ENCODE measurements at regions not wholly inside any gene's neighbourhood (a gene's known extent, or its start where the extent isn't known, plus 50 kb on each side); places are given as distances from the start of the nearest gene placed in this dataset.

DNA sequence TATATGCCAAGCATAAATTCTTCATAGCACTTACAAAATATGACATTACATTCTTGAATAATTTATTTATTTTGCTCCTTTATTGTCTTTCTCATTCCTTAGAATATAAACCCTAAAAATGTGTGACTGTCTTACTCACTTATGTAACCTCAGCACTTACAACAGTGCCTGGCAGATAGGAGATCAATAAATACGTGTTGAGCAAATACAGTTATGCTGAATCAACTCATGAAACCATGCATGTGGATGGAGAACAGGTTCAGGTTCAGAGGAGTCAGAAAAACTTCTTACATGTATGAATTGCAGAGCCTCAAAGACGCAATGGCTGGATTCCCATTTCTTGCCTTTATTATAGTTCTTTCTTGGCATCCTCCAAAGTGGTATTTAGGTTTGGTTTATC, 659.4 kb upstream of the CHAC2 start:
- DNase-seq (ENCODE audit: low read depth) = no peak

DNA sequence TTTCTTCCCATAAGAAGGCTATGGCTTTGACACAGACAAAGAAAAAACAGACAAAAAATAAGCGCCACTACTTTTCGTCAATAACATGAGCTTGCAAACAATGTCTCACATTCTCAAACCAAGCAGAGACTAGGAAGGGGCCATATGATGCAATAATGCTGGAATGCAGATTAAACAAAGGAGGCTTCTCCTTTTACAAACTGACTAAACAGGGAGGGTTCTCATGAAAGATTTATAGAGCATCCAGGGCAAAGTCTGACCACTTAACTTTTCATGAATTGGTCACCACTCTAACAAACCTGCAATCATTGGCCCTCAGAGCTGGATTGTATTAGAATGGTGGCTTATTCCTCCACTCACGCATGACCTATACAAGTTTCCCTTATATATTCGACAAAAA, 663.3 kb upstream of the CHAC2 start:
- peak; percentile 44 for DNase-seq (ENCODE audit: low read depth)

DNA sequence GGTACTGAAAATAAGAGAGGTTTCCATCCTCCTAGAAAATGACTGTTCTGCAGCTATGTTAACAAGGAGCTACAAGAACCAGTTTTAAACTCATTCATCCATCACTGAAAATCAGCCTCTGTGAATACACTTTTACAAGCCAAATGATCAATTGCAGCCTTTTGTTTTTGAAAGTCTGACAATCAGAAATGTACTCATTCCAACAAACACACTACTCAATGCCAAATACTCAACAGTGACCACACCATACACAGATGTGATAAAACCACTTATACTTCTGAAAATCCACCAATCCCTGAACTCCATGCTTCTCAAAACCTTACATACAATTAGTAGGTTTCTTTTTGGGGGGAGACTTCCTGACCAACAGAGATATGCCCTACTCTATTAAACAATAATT, 663.9 kb upstream of the CHAC2 start:
- no peak for DNase-seq (ENCODE audit: low read depth)

DNA sequence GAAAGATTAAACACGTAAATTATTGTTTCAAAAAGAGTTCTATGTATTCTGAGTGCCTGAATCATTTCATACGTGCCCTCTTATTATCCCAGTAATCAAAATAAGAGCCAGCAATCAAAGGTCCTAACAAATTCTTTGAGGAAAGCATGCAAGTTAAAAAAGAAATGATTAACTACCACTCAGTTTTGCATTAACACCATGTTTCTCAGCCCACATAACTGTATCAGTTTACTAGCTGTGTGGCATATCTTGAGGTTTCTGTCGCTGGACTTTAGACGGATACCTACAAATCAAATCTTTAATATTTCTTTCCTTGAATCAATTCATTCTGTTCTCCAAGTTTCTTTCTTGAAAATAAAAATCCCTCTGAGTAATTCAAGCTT, 668.9 kb upstream of the CHAC2 start:
- no peak for DNase-seq (ENCODE audit: low read depth)

DNA sequence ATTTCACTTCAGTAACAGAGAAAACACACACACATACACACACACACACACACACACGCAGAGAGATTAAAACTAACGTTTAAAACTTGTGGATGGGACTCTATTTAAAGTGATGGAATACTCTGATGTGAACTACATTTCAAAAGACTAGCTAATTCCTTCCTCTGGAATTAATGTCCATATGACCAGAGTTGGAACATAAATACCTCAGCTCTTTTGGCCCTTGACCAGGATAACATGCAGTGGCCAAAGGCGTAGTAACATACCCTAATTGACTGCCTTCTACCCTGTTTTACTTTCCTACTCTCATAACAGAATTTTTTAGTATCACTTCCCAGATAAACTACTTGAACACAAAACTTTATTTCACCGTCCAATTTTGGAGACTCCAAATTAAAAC, 671.3 kb upstream of the CHAC2 start:
- DNase-seq (ENCODE audit: low read depth) = no peak

DNA sequence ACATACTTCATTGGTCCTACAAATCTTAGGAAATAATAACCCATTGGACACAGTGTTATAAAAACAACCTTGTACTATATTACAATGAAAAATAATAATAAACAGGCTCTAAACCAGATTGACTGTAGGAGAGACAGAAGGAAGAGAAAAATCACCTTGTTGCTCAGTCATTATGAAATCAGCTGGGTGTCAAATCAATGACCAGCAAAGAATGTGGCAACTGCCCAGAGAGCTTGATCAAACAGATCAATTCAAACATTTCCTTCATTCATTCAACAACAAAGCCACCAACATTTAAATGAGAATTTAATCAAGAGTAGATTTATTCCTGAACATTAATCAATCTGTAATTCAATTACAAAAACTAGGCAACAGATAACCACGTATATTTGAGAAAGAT, 671.9 kb upstream of the CHAC2 start:
- DNase-seq (ENCODE audit: low read depth) = no peak

- DNase-seq (ENCODE audit: low read depth) = no peak
Observed at GRCh38 chr2:53095227-53095626, 672.4 kb upstream of the CHAC2 start.

GRCh38 chr2:53093355-53093754, 674.2 kb upstream of the CHAC2 start:
- DNase-seq (ENCODE audit: low read depth) = no peak

DNA sequence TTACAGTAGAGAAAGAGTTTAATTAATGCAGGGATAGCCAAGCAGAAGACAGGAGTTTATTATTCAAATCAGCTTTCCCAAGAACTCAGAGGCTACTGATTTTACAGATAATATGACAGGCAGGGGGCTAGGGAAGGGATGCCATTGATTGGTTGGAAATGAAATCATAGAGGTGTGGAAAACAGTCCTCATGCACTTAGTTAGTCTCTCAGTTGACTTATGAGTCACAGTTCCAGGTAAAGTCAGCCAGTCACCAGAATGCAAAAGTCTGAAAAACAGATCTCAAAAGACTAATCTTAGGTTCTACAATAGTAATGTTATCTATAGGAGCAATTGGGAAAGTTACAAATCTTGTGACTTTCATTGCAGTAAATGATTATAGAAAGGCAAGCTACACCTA, 676.4 kb upstream of the CHAC2 start:
- DNase-seq (ENCODE audit: low read depth) = no peak

DNA sequence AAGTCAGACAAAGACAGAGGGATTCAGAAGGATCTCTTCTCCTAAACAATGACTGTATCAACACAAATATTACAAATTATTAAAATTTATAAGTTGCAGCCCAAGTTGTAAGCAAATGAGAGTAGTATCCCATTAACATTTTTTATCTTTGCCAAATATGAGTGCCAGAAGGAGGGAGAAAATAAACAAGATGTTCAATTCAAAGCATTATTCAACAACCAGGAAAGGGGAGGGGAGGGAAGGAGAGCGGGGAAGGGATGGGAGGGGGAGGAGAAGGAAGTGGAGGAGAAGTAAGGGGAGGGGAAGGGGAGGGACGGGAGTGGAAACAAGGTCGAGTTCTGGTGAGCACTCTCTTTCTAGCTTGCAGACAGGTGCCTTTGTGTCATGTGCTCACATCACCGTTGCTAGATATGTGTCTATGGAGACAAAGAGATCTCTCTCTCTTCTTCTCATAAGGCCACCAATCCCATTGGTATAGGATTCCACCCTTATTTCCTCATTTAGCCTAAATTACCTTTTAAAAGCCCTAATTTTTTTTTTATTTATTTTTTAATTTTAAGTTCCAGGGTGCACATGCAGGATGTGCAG, 679.6 kb upstream of the CHAC2 start:
- no peak for DNase-seq (ENCODE audit: low read depth)

DNA sequence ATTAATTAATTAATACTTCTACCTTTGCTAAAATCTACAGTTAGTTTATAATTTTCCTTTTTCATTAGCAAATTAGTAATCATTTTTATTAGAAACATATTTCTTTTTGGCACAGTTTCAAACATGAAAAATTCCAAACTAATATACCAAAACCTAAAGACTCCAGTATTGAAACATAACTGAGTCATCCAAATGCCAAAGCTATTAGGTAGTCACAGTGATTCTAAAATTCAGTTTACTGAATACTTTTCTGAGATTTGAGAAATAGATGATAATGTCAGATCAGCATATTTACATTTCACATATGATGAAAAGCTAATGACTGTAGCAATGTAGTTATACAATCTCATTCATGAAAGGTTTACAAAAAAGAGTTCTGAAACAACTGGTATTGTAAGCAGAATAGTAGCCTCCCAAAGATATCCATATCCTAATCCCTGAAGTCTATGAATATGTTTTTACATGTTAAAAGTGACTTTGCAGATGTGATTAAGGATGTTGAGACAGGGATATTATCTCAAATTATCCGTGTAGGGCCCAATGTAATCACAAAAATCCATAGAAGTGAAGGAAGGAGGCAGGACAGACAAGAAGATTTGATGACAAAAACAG, 680.2 kb upstream of the CHAC2 start:
- peak; percentile 38 for DNase-seq (ENCODE audit: low read depth)

DNA sequence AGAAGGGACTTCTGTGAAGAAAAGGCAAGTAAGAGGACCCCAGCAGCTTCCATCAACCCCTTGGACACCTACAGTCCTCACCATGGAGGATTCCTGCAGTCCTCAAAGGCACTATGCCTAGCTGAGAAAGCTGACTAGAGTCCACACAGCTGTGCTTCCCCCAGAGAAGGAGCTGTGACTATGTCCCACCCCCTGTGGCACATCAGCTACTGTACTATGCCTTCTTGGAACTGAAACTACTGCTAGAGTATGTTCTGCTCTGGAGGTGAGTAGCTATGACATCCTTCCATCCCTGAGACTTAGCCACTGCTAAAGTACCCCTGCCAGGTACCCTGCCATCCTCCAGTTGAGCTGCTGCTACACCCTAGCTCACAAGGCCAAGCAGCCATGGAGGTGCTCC, 690.2 kb upstream of the CHAC2 start:
- DNase-seq (ENCODE audit: low read depth) = no peak

- DNase-seq (ENCODE audit: low read depth) = no peak
Observed at GRCh38 chr2:53075760-53076159, 691.8 kb upstream of the CHAC2 start.

DNA sequence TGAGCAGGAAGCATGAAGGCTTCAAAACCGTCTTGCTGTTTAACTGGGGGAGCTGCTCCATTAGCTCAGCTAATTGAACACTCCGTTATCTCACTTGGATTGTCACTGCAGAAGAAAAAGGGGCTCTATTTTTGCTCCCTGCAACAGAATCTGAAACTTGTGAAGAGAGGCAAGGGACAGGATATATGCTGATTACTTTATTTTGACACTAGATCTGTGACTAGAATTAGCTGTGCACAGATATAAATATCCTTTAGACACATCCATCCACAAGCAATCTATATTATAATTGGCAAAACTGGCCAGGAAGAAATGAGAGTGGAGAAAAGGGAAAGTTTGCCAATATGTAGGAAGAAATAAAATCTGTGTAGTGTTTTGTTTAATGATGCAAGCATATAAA, 700.1 kb upstream of the CHAC2 start:
- no peak for DNase-seq (ENCODE audit: low read depth)

GRCh38 chr2:53067056-53067455, 700.5 kb upstream of the CHAC2 start:
- no peak for DNase-seq (ENCODE audit: low read depth)

DNA sequence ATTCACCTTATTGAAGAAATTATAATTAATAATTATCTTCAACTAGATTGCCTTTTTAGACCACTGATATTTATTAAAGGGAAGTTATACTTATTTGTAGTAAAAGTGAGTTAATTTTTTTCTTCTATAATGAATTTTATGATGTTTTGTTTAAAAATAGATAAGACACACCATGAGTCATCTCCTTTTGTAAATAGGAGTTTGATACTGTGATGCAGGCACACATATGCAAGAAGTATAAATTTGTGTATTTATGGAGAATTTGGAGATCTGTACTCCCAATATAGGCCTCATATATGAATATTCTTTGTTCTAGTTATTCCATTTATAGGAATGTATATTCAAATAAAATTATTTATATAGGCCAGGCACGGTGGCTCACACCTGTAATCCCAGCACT, 703.5 kb upstream of the CHAC2 start:
- DNase-seq (ENCODE audit: low read depth) = no peak

DNA sequence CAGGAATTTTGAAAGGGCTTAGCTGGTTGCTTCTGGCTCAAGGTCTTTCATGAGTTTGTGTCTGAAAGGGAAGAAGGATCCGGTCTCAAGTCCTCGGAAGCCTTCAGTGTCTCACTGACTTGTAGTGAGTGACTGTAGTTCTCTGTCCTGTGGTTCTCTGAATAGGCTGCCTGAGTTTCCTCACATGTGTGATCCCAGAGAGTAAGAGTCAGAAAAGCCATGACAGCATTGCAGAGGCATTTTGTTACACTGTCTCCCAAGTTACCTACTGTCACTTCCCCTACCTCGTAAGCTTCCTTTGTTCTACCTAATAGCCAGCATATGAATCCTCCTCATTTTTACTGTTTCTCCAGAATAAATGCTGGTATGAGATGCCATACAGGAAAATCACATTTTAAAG, 709.1 kb upstream of the CHAC2 start:
- DNase-seq (ENCODE audit: low read depth) = peak; percentile 18

- no peak for DNase-seq (ENCODE audit: low read depth)
Observed at GRCh38 chr2:53053937-53054336, 713.7 kb upstream of the CHAC2 start.

- no peak for DNase-seq (ENCODE audit: low read depth)
Observed at GRCh38 chr2:53051157-53051556, 716.4 kb upstream of the CHAC2 start.

DNA sequence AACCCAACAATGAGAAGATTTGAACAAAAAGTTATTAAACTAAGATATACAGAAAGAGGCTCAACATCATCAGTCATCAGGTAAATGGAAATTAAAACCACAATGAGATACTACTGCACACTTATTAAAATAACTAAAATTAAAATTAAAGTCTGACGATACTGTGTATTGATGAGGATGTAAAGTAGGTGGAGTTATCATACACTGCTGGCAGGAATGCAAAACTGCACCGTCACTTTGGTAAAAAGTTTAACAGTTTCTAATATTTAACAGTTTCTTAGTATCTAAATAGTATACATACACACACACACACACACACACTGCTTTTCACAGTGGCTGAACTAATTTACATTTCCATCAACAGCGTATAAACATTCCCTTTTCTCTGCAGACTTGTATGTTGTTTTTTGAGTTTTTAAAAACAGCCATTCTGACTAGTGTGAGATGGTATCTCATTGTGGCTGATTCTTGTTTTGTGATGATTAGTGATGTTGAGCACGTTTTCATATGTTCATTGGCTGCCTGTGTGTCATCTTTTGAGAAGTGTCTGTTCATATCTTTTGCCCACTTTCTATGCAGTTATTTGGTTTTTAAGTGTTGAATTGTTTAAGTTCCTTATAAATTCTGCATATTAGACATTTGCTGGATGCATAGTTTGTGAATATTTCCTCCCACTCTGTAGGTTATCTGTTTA, 726.9 kb upstream of the CHAC2 start:
- DNase-seq (ENCODE audit: low read depth) = no peak

GRCh38 chr2:53036196-53036595, 731.4 kb upstream of the CHAC2 start:
- DNase-seq (ENCODE audit: low read depth) = no peak

- no peak for DNase-seq (ENCODE audit: low read depth)
Observed at GRCh38 chr2:53035153-53035552, 732.5 kb upstream of the CHAC2 start.

DNA sequence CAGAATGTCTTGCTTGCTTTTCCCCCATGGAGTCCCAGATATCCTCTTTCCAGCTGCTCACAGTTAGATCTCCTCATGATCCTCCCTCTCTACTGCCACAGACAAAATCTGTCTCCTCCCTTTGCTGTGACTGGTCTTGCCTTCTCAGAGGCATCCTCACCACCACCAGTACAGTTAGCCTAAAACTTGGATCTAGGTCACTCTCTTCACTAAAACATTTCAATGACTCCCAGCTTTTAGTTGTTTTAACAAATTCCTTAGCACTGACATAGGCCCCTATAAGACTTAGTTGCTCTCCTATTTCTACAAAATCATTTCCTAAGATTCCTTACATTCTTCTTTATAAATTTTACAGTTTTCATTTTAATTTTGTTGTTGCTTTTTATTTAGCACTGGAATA, 734.2 kb upstream of the CHAC2 start:
- no peak for DNase-seq (ENCODE audit: low read depth)

All from non-pigmented ciliary epithelial cell (primary cell).